ENCODE measurements at regions not wholly inside any gene's neighbourhood (a gene's known extent, or its start where the extent isn't known, plus 50 kb on each side); places are given as distances from the start of the nearest gene placed in this dataset.

GRCh38 chr2:128639693-128640092 lies 321.0 kb upstream of the HS6ST1 start:
- TF ChIP-seq CTCF (IDR thresholded peaks at IDR 0.05; ENCODE audit: control insufficient read depth, extremely low read depth, insufficient read depth): no peak
- no peak for DNase-seq (ENCODE audit: low read depth)
- H3K4me3 ChIP-seq (ENCODE audit: low read depth, low read length): no peak overlapping the region

- DNase-seq (ENCODE audit: low read depth): no peak
- no peak for TF ChIP-seq CTCF (IDR thresholded peaks at IDR 0.05; ENCODE audit: control insufficient read depth, extremely low read depth, insufficient read depth)
- H3K4me3 ChIP-seq (ENCODE audit: low read depth, low read length): no peak overlapping the region
Measured at GRCh38 chr2:128640166-128640844, 321.6 kb upstream of the HS6ST1 start.

- no peak for TF ChIP-seq CTCF (IDR thresholded peaks at IDR 0.05; ENCODE audit: control insufficient read depth, extremely low read depth, insufficient read depth)
- H3K4me3 ChIP-seq (ENCODE audit: low read depth, low read length): no peak overlapping the region
- DNase-seq (ENCODE audit: low read depth): peak; percentile 4
Measured at GRCh38 chr2:128640845-128641360, 322.2 kb upstream of the HS6ST1 start.

GRCh38 chr2:128641421-128642080 lies 322.9 kb upstream of the HS6ST1 start:
- no peak for DNase-seq (ENCODE audit: low read depth)
- H3K4me3 ChIP-seq (ENCODE audit: low read depth, low read length): no peak overlapping the region
- TF ChIP-seq CTCF (IDR thresholded peaks at IDR 0.05; ENCODE audit: control insufficient read depth, extremely low read depth, insufficient read depth): no peak

- no peak for DNase-seq (ENCODE audit: low read depth)
- no peak for TF ChIP-seq CTCF (IDR thresholded peaks at IDR 0.05; ENCODE audit: control insufficient read depth, extremely low read depth, insufficient read depth)
- no peak overlapping the region for H3K4me3 ChIP-seq (ENCODE audit: low read depth, low read length)
Measured at GRCh38 chr2:128642316-128642715, 323.6 kb upstream of the HS6ST1 start.

GRCh38 chr2:128642821-128643220 lies 324.2 kb upstream of the HS6ST1 start:
- no peak overlapping the region for H3K4me3 ChIP-seq (ENCODE audit: low read depth, low read length)
- no peak for DNase-seq (ENCODE audit: low read depth)
- TF ChIP-seq CTCF (IDR thresholded peaks at IDR 0.05; ENCODE audit: control insufficient read depth, extremely low read depth, insufficient read depth): no peak

Data from LNCaP clone FGC (cell line).